SK-N-SH (cell line): ENCODE measurements at regions not wholly inside any gene's neighbourhood (a gene's known extent, or its start where the extent isn't known, plus 50 kb on each side); places are given as distances from the start of the nearest gene placed in this dataset.
A peak's percentile ranks its signal among the peaks of the same experiment; 100 is the strongest.

Source experiments
- CTCF ChIA-PET: fragments of 300-600, 350-600 bp; formaldehyde crosslinking; extraction: SDS; loops from one replicate; lab custom pipeline; 2021; lab: Yijun Ruan, JAX
- POLR2A ChIA-PET: fragments of 350-600 bp; sonication (Branson Sonifier 250); formaldehyde crosslinking; extraction: SDS; loops from one replicate; lab custom pipeline; 2020; ENCODE audit warnings: antibody characterized with exemption, inconsistent platforms; lab: Yijun Ruan, JAX
- DNase-seq: peaks from one replicate; pipeline ENCODE4 v3.0.0; 2012
- H2AFZ ChIP-seq: fragments of 200-600 bp; sonication (generic); 2 replicates; pipeline ENCODE4 v1.8.1; 2016; ENCODE audit warnings: antibody characterized with exemption, mild to moderate bottlenecking, low read depth
- H3F3A ChIP-seq: fragments of 200-600 bp; sonication (generic); replicated peaks from 2 replicates; pipeline ENCODE3; 2016; ENCODE audit warnings: antibody characterized with exemption, mild to moderate bottlenecking; ENCODE audit not compliant: insufficient read depth
- H3K27ac ChIP-seq, 2 experiments: fragments of 200-500 bp in 1 of 2; fragments of 200-600 bp in 1 of 2; sonication (Bioruptor generic) in 1 of 2; sonication (generic), shearing (Covaris generic) in 1 of 2; 2 replicates each; pipeline versions ENCODE4 v1.5.1 to v1.6.1; 2014 to 2016; ENCODE audit warnings: low read depth in 2 of 2, inconsistent platforms in 1 of 2, low read length in 1 of 2, mild to moderate bottlenecking in 1 of 2, mixed read lengths in 1 of 2
- H3K27me3 ChIP-seq: fragments of 200-600 bp; sonication (generic), shearing (Covaris generic); 2 replicates; pipeline ENCODE4 v1.6.1; 2016; ENCODE audit warnings: mixed run types; ENCODE audit not compliant: insufficient read depth
- H3K36me3 ChIP-seq, 2 experiments: fragments of 200-500 bp in 1 of 2; fragments of 200-600 bp in 1 of 2; sonication (Bioruptor generic) in 1 of 2; sonication (generic) in 1 of 2; replicated peaks in 1 of 2; 2 replicates each; pipeline versions ENCODE3 to v1.5.1; 2014 to 2016; ENCODE audit warnings: low read length in 1 of 2, mild to moderate bottlenecking in 1 of 2; ENCODE audit not compliant: insufficient read depth in 2 of 2, control insufficient read depth in 1 of 2
- H3K4me1 ChIP-seq, 2 experiments: fragments of 200-500 bp in 1 of 2; fragments of 200-600 bp in 1 of 2; sonication (Bioruptor generic) in 1 of 2; sonication (generic), shearing (Covaris generic) in 1 of 2; 2 replicates each; pipeline versions ENCODE4 v1.5.1 to v1.6.1; 2014 to 2016; ENCODE audit warnings: low read depth in 1 of 2, low read length in 1 of 2, mixed run types in 1 of 2; ENCODE audit not compliant: insufficient read depth in 2 of 2, control insufficient read depth in 1 of 2
- H3K4me2 ChIP-seq: fragments of 200-600 bp; sonication (generic), shearing (Covaris generic); 2 replicates; pipeline ENCODE4 v1.6.1; 2017; ENCODE audit warnings: mixed run types
- H3K4me3 ChIP-seq, 2 experiments: fragments of 200-500 bp in 1 of 2; fragments of 200-600 bp in 1 of 2; sonication (Bioruptor generic) in 1 of 2; sonication (generic), shearing (Covaris generic) in 1 of 2; 2 replicates each; pipeline versions ENCODE4 v1.5.1 to v1.8.1; 2014 to 2016; ENCODE audit warnings: low read depth in 2 of 2, inconsistent platforms in 1 of 2, low read length in 1 of 2, mild to moderate bottlenecking in 1 of 2, mixed read lengths in 1 of 2, moderate library complexity in 1 of 2
- H3K79me2 ChIP-seq: fragments of 200-600 bp; sonication (generic); 2 replicates; pipeline ENCODE4 v1.8.1; 2017; ENCODE audit warnings: mild to moderate bottlenecking; ENCODE audit not compliant: insufficient read depth
- H3K9ac ChIP-seq: fragments of 200-600 bp; sonication (generic); 2 replicates; pipeline ENCODE4 v1.6.1; 2017; ENCODE audit warnings: mixed run types
- H3K9me2 ChIP-seq: fragments of 200-600 bp; sonication (generic); 2 replicates; pipeline ENCODE4 v1.6.1; 2017; ENCODE audit warnings: mixed run types
- H3K9me3 ChIP-seq: fragments of 200-600 bp; sonication (generic); 2 replicates; pipeline ENCODE4 v1.6.1; 2017; ENCODE audit warnings: mixed run types, mild to moderate bottlenecking, moderate library complexity
- H4K20me1 ChIP-seq: fragments of 200-600 bp; sonication (generic); 2 replicates; pipeline ENCODE4 v1.6.1; 2017; ENCODE audit warnings: mild to moderate bottlenecking, mixed run types; ENCODE audit not compliant: insufficient read depth
- ELF1 ChIP-seq: IDR thresholded peaks from 2 replicates; pipeline ENCODE4 v1.4.0; 2012
- FOSL2 ChIP-seq: IDR thresholded peaks from 2 replicates; pipeline ENCODE4 v1.4.0; 2012; ENCODE audit warnings: low read depth, mild to moderate bottlenecking, moderate library complexity, borderline replicate concordance
- FOXJ3 ChIP-seq: sonication (generic); formaldehyde crosslinking; IDR thresholded peaks from 2 replicates; pipeline ENCODE4 v1.5.1; 2020; ENCODE audit warnings: mild to moderate bottlenecking, missing genetic modification reagents
- FOXM1 ChIP-seq: IDR thresholded peaks from 2 replicates; pipeline ENCODE4 v1.4.0; 2012; ENCODE audit warnings: low read depth, mild to moderate bottlenecking
- JUND ChIP-seq: IDR thresholded peaks from 2 replicates; pipeline ENCODE4 v1.4.0; 2012
- MEF2A ChIP-seq: IDR thresholded peaks from 2 replicates; pipeline ENCODE4 v1.4.0; 2012; ENCODE audit warnings: low read depth, borderline replicate concordance
- NFIC ChIP-seq: IDR thresholded peaks from 2 replicates; pipeline ENCODE4 v1.4.0; 2012; ENCODE audit warnings: borderline replicate concordance
- NRF1 ChIP-seq: IDR thresholded peaks from 2 replicates; pipeline ENCODE4 v1.6.1; 2012; ENCODE audit warnings: low read depth, mild to moderate bottlenecking, low read length
- PBX3 ChIP-seq: IDR thresholded peaks from 2 replicates; pipeline ENCODE4; 2012
- RCOR1 ChIP-seq: fragments of 150-350 bp; IDR thresholded peaks from 2 replicates; pipeline ENCODE4 v1.6.1; 2017; ENCODE audit warnings: antibody characterized with exemption, low read length
- YY1 ChIP-seq: IDR thresholded peaks from 2 replicates; pipeline ENCODE4 v1.4.0; 2012; ENCODE audit warnings: low read depth, mild to moderate bottlenecking
- ZBTB33 ChIP-seq: IDR thresholded peaks from 2 replicates; pipeline ENCODE4 v1.4.0; 2012; ENCODE audit warnings: low read depth, borderline replicate concordance
- WGBS: methylation state at CpG from one replicate; pipeline ENCODE4 v1.1.6; 2017; ENCODE audit warnings: low lambda C conversion rate; 5-methylcytosine and 5-hydroxymethylcytosine counted together
- TF ChIP-seq, protein P1 (sequence below): fragments of 150-350 bp; IDR thresholded peaks from 2 replicates; pipeline ENCODE4 v1.6.1; 2016; ENCODE audit warnings: mild to moderate bottlenecking, low read depth, low read length

DNA sequence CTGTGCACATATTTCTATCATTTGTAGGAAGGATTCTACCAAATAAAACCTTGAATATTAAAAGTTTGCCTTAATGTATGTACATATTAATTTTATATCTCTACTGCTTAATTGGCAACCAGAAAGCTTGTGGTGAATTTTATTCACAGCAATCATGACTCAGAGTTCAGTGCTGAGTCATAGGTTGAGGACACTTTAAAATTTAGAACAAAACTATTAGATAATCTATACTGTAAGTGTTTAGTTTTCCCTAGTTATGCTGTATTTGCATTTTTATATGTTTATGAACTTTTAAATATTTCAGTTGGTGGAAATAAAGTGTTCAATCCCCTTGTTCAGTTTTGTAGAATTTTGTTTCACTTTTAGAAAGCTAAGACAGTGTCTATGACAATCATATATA lies 841.5 kb downstream of the KCNT2 start:
- DNase-seq = no peak
- Histone ChIP-seq H3K4me3 (no peak overlapping the region), H3K79me2 (no peaks in the 10 kb centered on the region), H3K9me3 (no peaks in the 10 kb centered on the region), H3K27ac (no peak overlapping the region), H3F3A (no peaks in the 10 kb centered on the region), H3K9me2 (no peaks in the 10 kb centered on the region), H3K9ac (no peak overlapping the region), H2AFZ (no peak overlapping the region), H3K4me2 (no peak overlapping the region), H4K20me1 (no peaks in the 10 kb centered on the region), H3K4me1 (peaks cover 0 to 13% of the 10 kb centered on the region in 2 experiments; a peak in 2 of 4 replicates), H3K27me3 (no peaks in the 10 kb centered on the region), H3K36me3 (no peaks in the 10 kb centered on the region)
- TF ChIP-seq, protein P1, sequence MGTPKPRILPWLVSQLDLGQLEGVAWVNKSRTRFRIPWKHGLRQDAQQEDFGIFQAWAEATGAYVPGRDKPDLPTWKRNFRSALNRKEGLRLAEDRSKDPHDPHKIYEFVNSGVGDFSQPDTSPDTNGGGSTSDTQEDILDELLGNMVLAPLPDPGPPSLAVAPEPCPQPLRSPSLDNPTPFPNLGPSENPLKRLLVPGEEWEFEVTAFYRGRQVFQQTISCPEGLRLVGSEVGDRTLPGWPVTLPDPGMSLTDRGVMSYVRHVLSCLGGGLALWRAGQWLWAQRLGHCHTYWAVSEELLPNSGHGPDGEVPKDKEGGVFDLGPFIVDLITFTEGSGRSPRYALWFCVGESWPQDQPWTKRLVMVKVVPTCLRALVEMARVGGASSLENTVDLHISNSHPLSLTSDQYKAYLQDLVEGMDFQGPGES = no peak
- peak; percentile 53 for TF ChIP-seq JUND
- peak; percentile 9; the same call in 1 of the 2 replicates for TF ChIP-seq NFIC
- TF ChIP-seq PBX3 = no peak
- no peak for TF ChIP-seq YY1
- TF ChIP-seq ELF1 = no peak
- peak; percentile 72 for TF ChIP-seq FOSL2
- no peak for TF ChIP-seq ZBTB33
- TF ChIP-seq MEF2A = no peak
- CTCF ChIA-PET = no interaction called here
- POLR2A ChIA-PET = no interaction called here

- no peak overlapping the region for H3K27ac ChIP-seq
- TF ChIP-seq ZBTB33 (no peak), JUND (no peak), NRF1 (no peak), FOXJ3 (CRISPR knock-in tag) (no peak), FOXM1 (no peak), RCOR1 (no peak)
- ChIA-PET POLR2A (no interaction called here), CTCF (no interaction called here)
- WGBS = 100% methylated on average over 1 of the region's 1 CpG
- H3K4me3 ChIP-seq = no peak overlapping the region
- H3K27me3 ChIP-seq = no peaks in the 10 kb centered on the region
- H3K36me3 ChIP-seq = no peaks in the 10 kb centered on the region
- H3K9me2 ChIP-seq = no peaks in the 10 kb centered on the region
- no peaks in the 10 kb centered on the region for H3K79me2 ChIP-seq
- no peaks in the 10 kb centered on the region for H3K9me3 ChIP-seq
- no peaks in the 10 kb centered on the region for H3F3A ChIP-seq
- no peaks in the 10 kb centered on the region for H4K20me1 ChIP-seq
- DNase-seq = no peak
- no peak overlapping the region for H3K4me2 ChIP-seq
- no peak overlapping the region for H3K9ac ChIP-seq
- H3K4me1 ChIP-seq = peaks cover 0 to 13% of the 10 kb centered on the region in 2 experiments; a peak in 2 of 4 replicates
- no peak overlapping the region for H2AFZ ChIP-seq
Measured at GRCh38 chr1:195765099-195765498, 843.1 kb downstream of the KCNT2 start.
